ENCODE measurements at regions not wholly inside any gene's neighbourhood (a gene's known extent, or its start where the extent isn't known, plus 50 kb on each side); places are given as distances from the start of the nearest gene placed in this dataset.
"Not testable (repeated sequence)": the region's sequence is repeated elsewhere in the genome, so short reads cannot be mapped to it uniquely, and the experiment has no call there.

DNA sequence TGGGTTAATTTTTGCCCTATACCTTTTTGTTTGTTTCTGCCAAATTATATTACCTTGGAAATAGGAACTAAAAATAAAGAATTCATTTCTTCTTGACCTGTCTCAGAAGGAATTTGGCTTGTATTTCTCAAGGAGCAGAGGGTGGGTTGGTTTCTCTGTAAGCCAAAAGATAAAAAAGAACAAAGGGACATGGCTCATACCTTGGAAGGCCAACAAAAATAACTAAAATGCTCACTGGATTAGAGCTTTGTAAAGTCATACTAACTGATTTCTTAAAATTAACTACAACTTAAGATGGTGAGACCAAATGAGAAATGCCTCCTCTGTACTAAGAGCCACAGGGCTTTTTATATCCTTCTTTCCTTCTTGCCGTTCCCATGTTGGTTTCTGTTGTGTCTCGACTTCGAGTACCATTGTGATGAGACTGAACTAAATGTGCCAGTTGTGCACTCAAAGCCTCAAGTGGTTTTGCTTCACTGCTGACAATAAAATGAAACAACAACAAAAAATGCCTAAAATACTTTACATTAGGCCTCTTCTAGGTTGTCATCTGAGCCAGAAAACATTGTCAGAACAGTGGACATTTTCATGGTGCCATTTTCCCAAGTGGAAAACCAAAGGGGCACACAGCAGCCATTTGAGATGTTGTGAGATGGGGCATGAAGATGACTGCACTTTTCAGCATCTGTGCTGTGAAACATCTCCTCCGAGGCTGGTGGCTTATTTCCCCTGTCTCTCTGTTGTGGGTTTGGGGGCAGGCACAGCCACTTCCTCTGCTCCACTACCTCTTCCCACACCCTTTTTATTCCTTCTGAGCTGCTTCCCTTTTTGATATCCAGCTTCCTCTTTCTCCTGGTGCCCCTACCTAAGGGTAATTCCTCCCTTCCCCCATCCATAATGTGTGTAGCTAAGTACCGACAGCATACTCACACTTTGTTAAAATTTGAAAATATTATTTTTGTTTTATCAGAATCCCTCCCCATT lies 51.8 kb upstream of the AGR3 start:
- DNase-seq, result peak in 1 of 2 donors; percentile 17

DNA sequence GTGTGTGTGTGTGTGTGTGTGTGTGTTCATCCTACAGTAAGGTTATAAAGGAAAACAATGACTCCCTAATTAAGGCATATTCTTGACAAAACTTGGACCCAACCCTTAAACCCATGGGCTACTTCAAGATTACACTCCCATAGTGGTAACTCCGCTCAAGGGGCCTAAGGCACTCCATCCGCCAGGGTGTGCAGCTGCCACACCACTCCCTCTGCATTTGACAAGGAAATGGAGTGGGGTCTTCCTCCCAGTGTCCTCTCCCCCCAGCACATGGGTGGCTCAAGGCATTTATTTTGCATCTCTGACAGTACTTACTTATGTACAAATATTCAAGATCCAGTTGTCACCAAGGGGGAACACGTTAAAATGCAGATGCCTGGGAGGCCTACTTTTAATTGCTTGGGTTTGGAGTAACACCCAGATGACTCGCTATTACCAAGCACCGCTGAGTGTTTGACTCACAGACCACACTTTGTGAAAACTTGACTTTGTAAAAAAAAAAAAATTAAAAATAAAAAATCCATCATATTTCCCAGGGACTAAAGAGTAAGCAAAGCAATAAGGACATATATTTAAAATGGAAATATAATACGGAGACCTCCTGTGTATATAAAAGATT lies 53.0 kb upstream of the AGR3 start:
- DNase-seq, result no peak

DNA sequence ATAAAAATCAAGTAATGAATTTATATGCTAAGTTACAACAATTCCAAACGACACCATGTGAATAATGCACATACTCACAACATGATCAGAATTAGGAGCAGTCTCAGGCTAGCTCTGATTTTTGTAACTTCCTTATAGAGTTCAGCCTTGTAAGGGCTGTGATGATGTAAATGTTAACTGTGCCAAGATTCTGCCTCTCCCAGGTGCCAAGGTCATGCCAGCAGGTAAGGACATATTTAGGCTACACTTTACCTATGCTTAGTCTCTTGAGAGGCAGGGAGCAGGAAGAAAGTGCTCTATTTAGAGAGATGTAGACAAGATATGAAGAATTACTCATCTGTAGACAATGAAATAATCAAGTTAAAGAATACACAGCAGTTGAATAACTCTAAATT lies 53.6 kb upstream of the AGR3 start:
- DNase-seq, result no peak

DNA sequence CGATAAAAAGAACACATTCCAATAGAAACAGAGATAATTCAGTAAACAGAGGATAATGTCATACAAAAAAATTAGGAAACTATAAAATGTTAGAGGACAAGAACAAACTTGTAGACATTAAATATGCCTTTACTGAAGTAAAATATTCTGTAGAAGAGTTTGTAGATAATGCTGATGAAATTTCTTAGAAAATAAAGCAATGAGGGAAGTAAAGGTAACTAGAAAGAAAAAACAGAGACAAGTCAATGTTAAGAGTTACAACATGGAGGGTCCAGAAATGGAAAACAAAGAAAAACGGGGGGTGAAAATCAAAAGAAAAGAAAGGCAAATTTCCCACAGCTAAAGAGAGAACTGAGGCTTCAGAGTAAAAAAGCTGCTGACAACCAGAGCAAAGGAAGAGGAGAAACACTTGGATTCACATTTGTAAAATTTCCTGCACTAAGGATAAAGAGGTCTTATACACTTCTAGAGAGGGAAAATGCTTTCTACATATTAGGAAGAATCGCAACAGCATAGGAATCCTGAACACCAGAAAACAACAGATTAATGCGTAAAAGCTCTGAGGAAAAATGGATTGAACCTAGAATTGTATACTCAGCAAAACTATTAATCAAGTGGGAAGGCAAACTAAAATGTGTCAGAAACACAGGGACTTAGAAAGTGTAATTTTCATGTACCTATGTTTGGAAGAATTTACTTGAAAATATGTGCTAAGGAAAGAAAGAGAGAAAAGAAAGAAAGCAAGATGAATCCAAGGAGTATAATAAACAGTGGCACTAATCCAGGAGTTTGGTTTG lies 55.0 kb upstream of the AGR3 start:
- DNase-seq, result no peak

DNA sequence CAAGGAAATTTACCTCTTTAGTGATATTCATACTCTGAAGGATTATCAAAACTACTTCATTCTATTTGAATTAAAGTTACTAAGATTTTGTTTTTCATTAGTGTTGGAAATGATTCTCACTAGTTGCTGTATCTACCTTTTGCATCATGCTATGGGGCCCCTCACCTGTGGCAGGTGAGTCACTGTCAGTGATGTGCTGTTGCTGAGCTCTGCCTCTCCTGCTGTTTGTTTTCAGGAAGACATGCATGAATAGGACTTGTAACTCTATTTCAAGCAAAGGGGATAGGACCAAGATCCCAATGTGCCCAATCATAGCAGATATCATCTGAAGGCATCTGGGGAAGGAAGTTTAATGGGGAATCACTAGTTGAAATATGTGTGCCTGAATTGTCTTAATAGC lies 57.4 kb upstream of the AGR3 start:
- no peak for DNase-seq

DNA sequence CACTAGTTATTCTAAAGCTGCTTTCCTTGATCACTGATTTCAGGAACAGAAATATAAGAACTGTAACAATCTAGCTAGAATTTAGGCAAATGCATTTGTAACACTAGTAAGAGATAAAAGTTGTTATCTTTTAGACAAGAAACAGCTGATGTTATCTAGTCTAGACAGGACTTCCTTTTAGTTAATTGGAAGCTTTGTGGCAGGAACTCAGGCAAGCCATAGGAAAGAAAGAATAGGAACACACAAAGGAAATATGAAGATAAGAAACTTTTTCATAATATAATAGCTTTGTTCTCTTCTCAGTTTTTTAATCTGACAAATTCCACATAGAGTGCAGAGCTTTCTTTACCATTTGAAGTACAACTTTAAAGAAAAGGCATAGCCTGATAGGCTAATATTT lies 59.0 kb upstream of the AGR3 start:
- DNase-seq, result no peak

DNA sequence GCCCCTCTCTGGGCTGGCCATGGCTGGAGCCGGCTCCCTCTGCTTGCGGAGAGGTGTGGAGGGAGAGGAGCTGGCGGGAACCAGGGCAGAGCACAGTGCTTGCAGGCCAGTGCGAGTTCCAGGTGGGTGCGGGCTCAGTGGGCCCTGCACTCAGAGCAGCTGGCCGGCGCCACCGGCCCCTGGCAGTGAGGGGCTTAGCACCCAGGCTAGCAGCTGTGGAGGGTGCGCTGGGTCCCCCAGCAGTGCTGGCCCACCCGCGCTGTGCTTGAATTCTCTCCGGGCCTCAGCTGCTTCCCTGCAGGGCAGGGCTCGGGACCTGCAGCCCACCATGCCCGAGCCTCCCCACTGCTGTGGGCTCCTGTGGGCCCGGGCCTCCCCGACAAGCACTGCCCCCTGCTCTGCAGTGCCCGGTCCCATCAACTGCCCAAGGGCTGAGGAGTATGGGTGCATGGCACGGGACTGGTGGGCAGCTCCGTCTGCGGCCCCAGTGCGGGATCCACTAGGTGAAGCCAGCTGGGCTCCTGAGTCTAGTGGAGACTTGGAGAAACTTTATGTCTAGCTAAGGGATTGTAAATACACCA lies 61.2 kb upstream of the AGR3 start:
- no peak for DNase-seq

DNA sequence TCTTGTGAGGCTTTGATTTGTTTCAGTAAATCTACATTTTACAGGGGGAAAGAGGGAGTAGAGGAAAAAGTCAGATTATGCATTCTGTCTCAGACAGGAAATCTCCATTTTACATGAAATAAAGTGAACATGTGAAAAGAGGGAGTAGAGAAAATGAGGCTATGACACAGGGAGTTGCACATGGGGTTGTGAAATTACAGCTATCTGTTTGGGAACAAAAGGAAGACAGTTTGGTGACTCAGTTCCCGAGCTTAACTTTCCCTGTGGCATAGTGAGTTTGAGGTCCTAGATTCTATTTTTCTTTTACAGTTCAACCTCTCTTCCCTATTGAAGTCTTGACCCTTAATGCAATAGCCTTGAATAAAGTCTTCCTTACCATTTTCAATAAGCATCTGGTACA lies 63.2 kb upstream of the AGR3 start:
- no peak for DNase-seq

DNA sequence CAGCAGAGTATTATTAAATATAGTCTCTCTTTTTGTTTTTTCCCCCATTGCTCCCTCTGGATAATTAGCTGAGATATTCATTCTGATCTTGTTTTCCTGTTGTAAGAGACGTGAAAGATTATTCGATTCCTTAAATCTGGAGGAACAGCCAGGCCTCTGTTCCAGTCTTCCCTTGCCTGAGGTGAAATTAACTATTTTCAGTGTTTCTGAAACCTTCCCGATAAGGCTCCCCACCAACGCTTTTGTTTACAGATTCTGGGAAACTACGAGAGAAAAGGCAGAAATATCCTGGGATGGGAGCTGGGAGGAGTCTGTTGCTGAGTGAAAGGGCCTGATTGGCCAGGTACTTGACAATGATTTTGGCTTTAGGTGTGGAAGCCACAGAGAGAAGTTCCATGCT lies 63.6 kb upstream of the AGR3 start:
- no peak for DNase-seq

DNA sequence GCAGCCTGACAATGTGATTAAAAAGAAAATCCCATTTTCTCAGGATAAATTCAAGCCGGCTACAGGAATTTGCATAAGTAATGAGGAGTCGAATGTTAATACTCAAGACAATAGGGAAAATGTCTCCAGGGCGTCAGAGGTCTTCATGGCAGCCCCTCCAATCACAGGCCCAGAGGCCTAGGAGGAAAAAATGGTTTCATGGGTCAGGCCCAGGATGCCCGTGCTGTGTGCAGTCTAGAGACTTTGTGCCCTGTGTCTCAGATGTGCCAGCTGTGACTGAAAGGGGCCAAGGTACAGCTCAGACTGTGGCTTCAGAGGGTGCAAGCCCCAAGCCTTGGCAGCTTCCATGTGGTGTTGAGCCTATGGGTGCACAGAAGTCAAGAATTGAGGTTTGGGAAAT lies 66.3 kb upstream of the AGR3 start:
- DNase-seq, result not testable (repeated sequence)

DNA sequence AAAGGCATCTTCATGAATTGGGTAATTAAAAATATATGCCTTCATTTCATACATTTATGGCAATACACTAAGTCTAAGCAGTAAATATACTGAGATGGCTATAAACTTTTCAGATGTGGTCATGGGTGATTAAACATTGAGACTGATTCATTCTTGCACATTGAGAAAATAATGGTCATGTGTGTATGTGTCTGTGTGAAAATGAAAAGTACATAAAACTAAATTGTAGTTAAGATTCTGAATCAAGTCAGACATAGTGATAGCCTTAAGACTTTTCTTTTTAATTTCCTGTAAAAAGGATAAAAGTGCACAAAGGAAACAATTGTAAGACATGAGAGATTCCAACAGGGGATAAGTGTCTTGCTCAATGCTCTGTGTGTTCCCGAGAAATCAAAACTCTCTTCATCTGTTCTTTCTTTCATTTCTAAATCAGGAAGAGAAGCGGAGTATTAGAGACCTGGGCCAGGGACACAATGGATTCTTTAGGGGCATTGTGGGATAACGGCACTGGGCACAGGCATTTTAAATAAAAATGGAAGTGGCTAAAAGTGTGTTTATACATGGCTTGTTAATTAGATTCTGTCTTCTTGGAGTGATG lies 69.8 kb upstream of the AGR3 start:
- no peak for DNase-seq

DNA sequence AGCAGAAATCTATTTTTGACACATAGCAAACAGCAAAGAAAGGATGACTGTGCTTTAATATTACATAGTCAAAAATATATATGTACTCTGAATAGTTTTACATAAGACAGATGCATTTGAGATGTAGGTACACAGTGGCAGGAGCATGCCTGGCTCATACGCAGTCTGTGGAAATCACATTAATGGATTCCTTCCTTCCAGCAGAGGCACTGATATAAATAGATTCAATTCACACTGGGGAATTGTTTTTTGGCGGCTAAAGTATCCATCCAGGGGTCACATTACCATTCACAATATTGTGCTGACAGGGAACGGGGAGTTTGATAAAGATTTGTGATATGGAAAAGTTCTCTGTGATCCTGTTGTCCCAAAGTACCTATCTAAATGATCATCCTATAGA lies 72.5 kb upstream of the AGR3 start:
- DNase-seq, result no peak

DNA sequence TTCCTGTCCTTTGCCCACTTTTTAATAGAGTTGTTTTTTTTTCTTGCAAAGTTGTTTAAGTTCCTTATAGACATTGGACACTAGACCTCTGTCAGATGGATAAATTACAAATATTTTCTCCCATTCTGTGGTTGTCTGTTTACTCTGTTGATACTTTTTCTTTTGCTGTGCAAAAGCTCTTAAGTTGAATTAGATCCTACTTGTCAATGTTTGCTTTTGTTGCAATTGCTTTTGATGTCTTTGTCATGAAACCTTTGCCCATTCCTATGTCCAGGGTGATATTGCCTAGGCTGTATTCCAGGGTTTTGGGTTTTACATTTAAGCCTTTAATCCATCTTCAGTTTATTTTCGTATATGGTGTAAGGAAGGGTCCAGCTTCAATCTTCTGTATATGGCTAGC lies 76.9 kb upstream of the AGR3 start:
- no peak for DNase-seq

DNA sequence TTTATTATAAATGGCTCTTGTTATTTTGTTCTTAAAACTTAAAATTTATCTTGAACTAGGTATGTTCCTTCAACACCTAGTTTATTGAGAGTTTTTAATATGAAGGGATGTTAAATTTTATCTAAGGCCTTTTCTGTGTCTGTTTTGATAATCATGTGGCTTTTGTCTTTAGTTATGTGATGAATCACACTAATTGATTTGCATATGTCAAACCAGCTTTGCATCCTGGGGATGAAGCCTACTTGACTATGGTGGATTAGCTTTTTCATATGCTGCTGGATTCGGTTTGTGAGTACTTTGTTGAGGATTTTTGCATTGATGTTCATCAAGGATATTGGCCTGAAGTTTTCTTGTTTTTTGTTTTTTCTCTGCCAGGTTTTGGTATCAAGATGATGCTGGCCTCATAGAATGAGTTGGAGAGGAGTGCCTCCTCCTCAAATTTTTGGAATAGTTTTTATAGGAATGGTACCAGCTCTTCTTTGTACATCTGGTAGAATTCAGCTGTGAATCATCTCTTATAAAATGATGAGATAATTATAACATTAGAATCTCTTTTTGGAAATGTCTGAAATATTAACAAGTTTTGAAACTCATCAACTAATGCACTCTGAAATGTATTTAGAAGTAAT lies 78.7 kb upstream of the AGR3 start:
- no peak for DNase-seq

DNA sequence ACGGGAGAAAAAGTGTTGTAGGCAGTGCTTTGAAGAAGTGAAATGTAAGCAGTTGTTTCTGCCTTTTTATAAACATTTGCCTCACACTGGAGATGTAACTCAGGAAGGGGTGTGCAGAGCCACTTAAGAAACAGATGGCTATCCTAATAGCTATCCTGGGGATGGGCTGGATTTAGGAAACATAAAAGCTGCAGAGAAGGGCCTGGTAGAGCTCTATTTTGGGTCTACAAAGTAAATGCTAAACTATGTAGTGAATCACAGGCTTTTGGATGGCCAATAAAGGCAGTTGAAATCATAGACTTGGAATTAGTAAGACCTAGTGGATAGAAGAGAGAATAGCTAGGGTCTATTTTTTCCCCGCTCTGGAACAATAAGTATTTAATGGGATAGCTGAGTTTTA lies 79.9 kb upstream of the AGR3 start:
- DNase-seq, result no peak

DNA sequence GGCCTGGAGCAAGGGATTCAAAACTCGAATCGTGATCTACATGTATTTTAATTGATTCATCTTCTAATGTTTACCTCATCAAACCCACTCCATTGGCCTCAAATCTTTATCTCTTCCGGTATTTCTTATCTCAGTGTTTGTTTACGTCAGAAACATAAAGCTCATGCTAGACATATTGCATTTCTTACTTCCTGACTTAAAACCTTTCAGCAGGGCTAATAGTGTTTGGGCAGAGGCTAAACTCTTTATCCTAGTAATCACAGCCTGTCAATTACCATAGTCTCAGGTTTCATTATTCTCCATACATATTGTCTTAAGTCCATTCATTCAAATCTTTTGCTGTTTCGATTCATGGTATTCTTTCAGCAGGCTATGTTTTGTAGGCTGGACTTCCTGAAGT lies 81.3 kb upstream of the AGR3 start:
- DNase-seq, result no peak

DNA sequence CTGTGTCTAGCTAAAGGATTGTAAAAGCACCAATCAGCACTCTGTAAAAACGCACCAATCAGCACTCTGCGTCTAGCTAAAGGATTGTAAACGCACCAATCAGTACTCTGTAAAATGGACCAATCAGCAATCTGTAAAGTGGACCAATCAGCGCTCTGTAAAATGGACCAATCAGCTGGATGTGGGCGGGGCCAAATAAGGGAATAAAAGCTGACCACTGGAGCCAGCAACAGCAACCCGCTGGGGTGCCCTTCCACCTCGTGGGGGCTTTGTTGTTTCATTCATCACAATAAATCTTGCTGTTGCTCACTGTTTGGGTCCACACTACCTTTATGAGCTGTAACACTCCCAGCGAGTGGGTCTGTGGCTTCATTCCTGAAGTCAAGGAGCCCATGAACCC lies 83.9 kb upstream of the AGR3 start:
- not testable (repeated sequence) for DNase-seq

DNA sequence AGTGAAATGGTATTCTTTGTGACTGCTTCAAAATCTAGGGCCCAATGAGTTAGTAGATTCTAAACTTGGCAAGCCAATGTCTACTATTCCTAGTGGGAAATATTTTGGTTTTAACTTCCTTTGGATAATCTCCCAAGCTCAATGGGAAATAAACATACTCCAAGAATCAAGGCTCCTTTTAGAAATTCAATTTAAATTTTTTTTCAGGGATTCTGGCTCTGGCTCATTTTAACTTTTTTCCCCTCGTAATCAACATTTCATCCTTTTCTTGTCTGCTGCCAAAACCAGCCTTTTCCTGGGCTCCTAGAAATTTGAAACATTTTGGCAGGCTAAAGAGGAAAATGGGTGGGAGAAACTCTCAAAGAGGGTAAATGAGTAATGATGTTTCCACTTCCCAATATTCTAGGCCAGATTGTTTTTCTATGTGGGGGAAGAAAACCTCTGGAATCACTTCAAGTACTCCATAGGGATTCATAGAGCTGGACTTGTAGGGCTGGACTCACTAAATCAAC lies 85.6 kb upstream of the AGR3 start:
- DNase-seq, result no peak

DNA sequence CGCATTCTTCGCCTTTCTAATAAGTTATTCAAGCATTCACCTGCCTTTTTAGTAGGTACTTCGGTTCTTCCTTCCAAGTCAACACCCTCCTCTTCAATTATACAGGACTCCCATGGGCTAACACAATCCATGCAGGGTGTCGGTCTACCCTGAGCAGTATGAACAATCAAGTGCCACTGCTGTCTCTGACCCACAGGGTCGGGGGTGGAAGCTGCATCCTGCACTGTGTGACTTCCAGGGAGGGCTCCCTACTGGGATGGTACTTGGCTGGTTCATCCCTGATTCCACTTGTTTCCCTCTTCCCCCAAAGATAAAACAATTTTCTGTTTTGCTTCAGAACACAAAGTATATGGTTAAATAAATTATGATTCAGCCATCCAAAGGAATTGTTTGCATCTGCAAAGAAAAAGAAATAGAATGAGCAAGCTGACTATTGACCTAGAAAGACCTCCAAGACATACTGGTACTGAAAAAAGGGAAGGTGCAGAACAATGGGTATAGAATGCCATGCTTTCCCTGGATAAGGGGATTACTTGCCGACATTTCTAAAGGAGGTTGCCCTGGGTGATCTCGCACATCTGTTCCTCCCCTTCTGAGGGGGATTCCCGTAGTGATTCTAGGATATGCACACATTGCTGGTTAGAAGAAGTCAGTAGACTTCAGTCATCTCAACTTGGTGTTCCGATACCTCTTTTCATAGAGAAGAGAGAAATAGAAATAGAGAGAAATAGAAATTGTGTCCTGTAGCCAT lies 89.1 kb upstream of the AGR3 start:
- no peak for DNase-seq

DNA sequence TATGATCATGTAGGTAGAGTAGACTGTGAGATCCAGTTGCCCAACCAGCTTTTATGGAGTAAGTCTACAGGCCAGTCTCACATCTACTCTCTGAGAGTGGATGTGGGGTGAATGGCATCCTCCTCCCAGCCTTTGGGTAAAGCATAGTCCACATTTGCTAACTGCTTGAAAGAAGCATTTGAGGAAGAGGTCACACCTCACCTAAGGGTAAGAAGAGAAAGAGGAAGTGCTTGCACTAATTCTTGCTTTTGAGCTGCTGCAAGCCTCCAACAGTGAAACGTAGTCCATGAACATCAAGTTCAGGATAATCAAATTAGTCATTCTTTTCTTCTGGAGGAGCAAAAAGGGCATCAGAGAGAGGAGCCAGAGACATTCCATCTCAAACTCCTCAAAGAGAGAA lies 93.9 kb upstream of the AGR3 start:
- no peak for DNase-seq

Measured in stimulated activated CD4-positive, alpha-beta T cell treated with anti-CD3 and anti-CD28 coated beads, Interleukin-2, amount 100 ng/mL, for 24 hours (primary cell).